ENCODE measurements at regions not wholly inside any gene's neighbourhood (a gene's known extent, or its start where the extent isn't known, plus 50 kb on each side); places are given as distances from the start of the nearest gene placed in this dataset.

- no peaks in the 10 kb centered on the region for H3K9me3 ChIP-seq (ENCODE audit: control insufficient read depth, low read length)
- no peak overlapping the region for H3K4me3 ChIP-seq (ENCODE audit: low read depth, low read length)
- H3K4me1 ChIP-seq, result no peaks in the 10 kb centered on the region
- no peak for TF ChIP-seq CTCF (IDR thresholded peaks at IDR 0.05)
- H3K36me3 ChIP-seq (ENCODE audit: control insufficient read depth, insufficient read depth, low read length), result no peaks in the 10 kb centered on the region
- no peak overlapping the region for H2AFZ ChIP-seq
- H3K4me2 ChIP-seq (ENCODE audit: low read length), result no peak overlapping the region
- H3K9ac ChIP-seq, result no peak overlapping the region
- H3K79me2 ChIP-seq, result no peaks in the 10 kb centered on the region
- H3K27ac ChIP-seq, result no peak overlapping the region
- H3K27me3 ChIP-seq (ENCODE audit: control insufficient read depth, insufficient read depth, low read length), result no peaks in the 10 kb centered on the region
Observed at GRCh38 chr13:34857558-34858325, 84.3 kb upstream of the NBEA start.

GRCh38 chr13:34862311-34862710, 79.8 kb upstream of the NBEA start:
- Histone ChIP-seq H3K36me3 (ENCODE audit: control insufficient read depth, insufficient read depth, low read length) (no peaks in the 10 kb centered on the region), H3K9me3 (ENCODE audit: control insufficient read depth, low read length) (no peaks in the 10 kb centered on the region), H3K27ac (no peak overlapping the region), H3K79me2 (no peaks in the 10 kb centered on the region), H3K4me1 (no peaks in the 10 kb centered on the region), H3K4me2 (ENCODE audit: low read length) (no peak overlapping the region), H2AFZ (no peak overlapping the region), H3K4me3 (ENCODE audit: low read depth, low read length) (no peak overlapping the region), H3K9ac (no peak overlapping the region), H3K27me3 (ENCODE audit: control insufficient read depth, insufficient read depth, low read length) (no peaks in the 10 kb centered on the region)
- TF ChIP-seq CTCF (IDR thresholded peaks at IDR 0.05), result no peak

- no peak overlapping the region for H3K4me2 ChIP-seq (ENCODE audit: low read length)
- H3K9ac ChIP-seq, result no peak overlapping the region
- H3K4me1 ChIP-seq, result no peaks in the 10 kb centered on the region
- H3K4me3 ChIP-seq (ENCODE audit: low read depth, low read length), result no peak overlapping the region
- no peaks in the 10 kb centered on the region for H3K79me2 ChIP-seq
- no peaks in the 10 kb centered on the region for H3K27me3 ChIP-seq (ENCODE audit: control insufficient read depth, insufficient read depth, low read length)
- no peak for TF ChIP-seq CTCF (IDR thresholded peaks at IDR 0.05)
- no peaks in the 10 kb centered on the region for H3K36me3 ChIP-seq (ENCODE audit: control insufficient read depth, insufficient read depth, low read length)
- H3K9me3 ChIP-seq (ENCODE audit: control insufficient read depth, low read length), result no peaks in the 10 kb centered on the region
- H3K27ac ChIP-seq, result no peak overlapping the region
- H2AFZ ChIP-seq, result no peak overlapping the region
Observed at GRCh38 chr13:34862716-34863115, 79.4 kb upstream of the NBEA start.

- H2AFZ ChIP-seq, result no peak overlapping the region
- no peaks in the 10 kb centered on the region for H3K9me3 ChIP-seq (ENCODE audit: control insufficient read depth, low read length)
- H3K27ac ChIP-seq, result no peak overlapping the region
- H3K79me2 ChIP-seq, result no peaks in the 10 kb centered on the region
- H3K9ac ChIP-seq, result no peak overlapping the region
- no peak overlapping the region for H3K4me2 ChIP-seq (ENCODE audit: low read length)
- H3K4me1 ChIP-seq, result no peaks in the 10 kb centered on the region
- H3K4me3 ChIP-seq (ENCODE audit: low read depth, low read length), result no peak overlapping the region
- H3K27me3 ChIP-seq (ENCODE audit: control insufficient read depth, insufficient read depth, low read length), result no peaks in the 10 kb centered on the region
- H3K36me3 ChIP-seq (ENCODE audit: control insufficient read depth, insufficient read depth, low read length), result no peaks in the 10 kb centered on the region
- TF ChIP-seq CTCF (IDR thresholded peaks at IDR 0.05), result no peak
Observed at GRCh38 chr13:34863360-34864135, 78.5 kb upstream of the NBEA start.
